ENCODE measurements at regions not wholly inside any gene's neighbourhood (a gene's known extent, or its start where the extent isn't known, plus 50 kb on each side); places are given as distances from the start of the nearest gene placed in this dataset.

GRCh38 chr10:24041034-24041433, 167.9 kb upstream of the KIAA1217 start:
- no peak overlapping the region for H3K4me3 Mint-ChIP-seq
- H3K36me3 Mint-ChIP-seq (ENCODE audit: low read depth): no peaks in the 10 kb centered on the region
- H3K9me3 Mint-ChIP-seq: peaks cover 50% of the 10 kb centered on the region
- H3K4me1 Mint-ChIP-seq (ENCODE audit: low read depth): no peaks in the 10 kb centered on the region
- H3K27ac Mint-ChIP-seq: no peak overlapping the region
- no peaks in the 10 kb centered on the region for H3K27me3 Mint-ChIP-seq (ENCODE audit: insufficient read depth)
- TF ChIP-seq CTCF (IDR thresholded peaks at IDR 0.05): no peak
- DNase-seq: no peak

- H3K36me3 Mint-ChIP-seq (ENCODE audit: low read depth): no peaks in the 10 kb centered on the region
- H3K9me3 Mint-ChIP-seq: peaks cover 45% of the 10 kb centered on the region
- TF ChIP-seq CTCF (IDR thresholded peaks at IDR 0.05): no peak
- no peaks in the 10 kb centered on the region for H3K4me1 Mint-ChIP-seq (ENCODE audit: low read depth)
- no peaks in the 10 kb centered on the region for H3K27me3 Mint-ChIP-seq (ENCODE audit: insufficient read depth)
- H3K27ac Mint-ChIP-seq: no peak overlapping the region
- no peak overlapping the region for H3K4me3 Mint-ChIP-seq
- DNase-seq: no peak
Measured at GRCh38 chr10:24041834-24042233, 167.1 kb upstream of the KIAA1217 start.

GRCh38 chr10:24042884-24043283, 166.1 kb upstream of the KIAA1217 start:
- H3K4me1 Mint-ChIP-seq (ENCODE audit: low read depth): no peaks in the 10 kb centered on the region
- H3K27ac Mint-ChIP-seq: no peak overlapping the region
- no peak for DNase-seq
- H3K4me3 Mint-ChIP-seq: no peak overlapping the region
- H3K36me3 Mint-ChIP-seq (ENCODE audit: low read depth): no peaks in the 10 kb centered on the region
- peaks cover 38% of the 10 kb centered on the region for H3K9me3 Mint-ChIP-seq
- TF ChIP-seq CTCF (IDR thresholded peaks at IDR 0.05): no peak
- H3K27me3 Mint-ChIP-seq (ENCODE audit: insufficient read depth): no peaks in the 10 kb centered on the region

- Mint-ChIP-seq H3K36me3 (ENCODE audit: low read depth) (no peaks in the 10 kb centered on the region), H3K9me3 (peaks cover 43% of the 10 kb centered on the region), H3K4me1 (ENCODE audit: low read depth) (no peaks in the 10 kb centered on the region), H3K27me3 (ENCODE audit: insufficient read depth) (no peaks in the 10 kb centered on the region), H3K27ac (no peak overlapping the region), H3K4me3 (no peak overlapping the region)
- no peak for TF ChIP-seq CTCF (IDR thresholded peaks at IDR 0.05)
- no peak for DNase-seq
Measured at GRCh38 chr10:24046060-24046459, 162.9 kb upstream of the KIAA1217 start.

- Mint-ChIP-seq H3K36me3 (ENCODE audit: low read depth) (no peaks in the 10 kb centered on the region), H3K27me3 (ENCODE audit: insufficient read depth) (no peaks in the 10 kb centered on the region), H3K9me3 (peaks cover 48% of the 10 kb centered on the region), H3K27ac (no peak overlapping the region), H3K4me1 (ENCODE audit: low read depth) (no peaks in the 10 kb centered on the region), H3K4me3 (no peak overlapping the region)
- DNase-seq: no peak
- no peak for TF ChIP-seq CTCF (IDR thresholded peaks at IDR 0.05)
Measured at GRCh38 chr10:24047176-24047575, 161.8 kb upstream of the KIAA1217 start.

GRCh38 chr10:24054421-24054820, 154.5 kb upstream of the KIAA1217 start:
- H3K4me1 Mint-ChIP-seq (ENCODE audit: low read depth): no peaks in the 10 kb centered on the region
- no peak overlapping the region for H3K27ac Mint-ChIP-seq
- H3K9me3 Mint-ChIP-seq: peaks cover 59% of the 10 kb centered on the region
- no peak for TF ChIP-seq CTCF (IDR thresholded peaks at IDR 0.05)
- no peak for DNase-seq
- peaks cover 5% of the 10 kb centered on the region; the same call in 1 of the 2 replicates for H3K36me3 Mint-ChIP-seq (ENCODE audit: low read depth)
- no peaks in the 10 kb centered on the region for H3K27me3 Mint-ChIP-seq (ENCODE audit: insufficient read depth)
- H3K4me3 Mint-ChIP-seq: no peak overlapping the region
